K562 (cell line): ENCODE measurements at regions not wholly inside any gene's neighbourhood (a gene's known extent, or its start where the extent isn't known, plus 50 kb on each side); places are given as distances from the start of the nearest gene placed in this dataset.

Experiments used
- ATAC-seq: fragments of 200-7000 bp; cut with Tn5 transposase; 3 replicates; pipeline ENCODE4 v1.9.1; 2020; ENCODE audit warnings: moderate library complexity
- BruUV-seq: library from RNA; stranded (reverse); fragments of 400-500 nt; replicated peaks from 2 replicates; lab custom pipeline; 2021; lab: Mats Ljungman, UMichigan
- CTCF ChIA-PET: fragments of 300-600 bp; formaldehyde crosslinking; extraction: SDS; loops from one replicate; lab custom pipeline; 2021; ENCODE audit warnings: low intra/inter-chr PET ratio; lab: Yijun Ruan, JAX
- POLR2A ChIA-PET: fragments of 300-600, 350-650 bp; sonication (Branson Sonifier 250); formaldehyde crosslinking; extraction: SDS; loops from one replicate; lab custom pipeline; 2021; ENCODE audit warnings: antibody characterized with exemption, inconsistent platforms; lab: Yijun Ruan, JAX
- DNase-seq, 4 experiments: peaks; one replicate each; pipeline versions ENCODE4 v3.0.0 to v3.0.0-alpha.2; 2011 to 2018; ENCODE audit warnings: low spot score in 3 of 4, mixed read lengths in 3 of 4; ENCODE audit errors: extremely low read depth in 1 of 4
- FAIRE-seq: peaks from 2 replicates; lab custom pipeline; 2011; peaks lifted over from hg19 to GRCh38; lab: Jason Lieb, UNC
- H2AFZ ChIP-seq: 2 replicates; pipeline ENCODE4 v1.6.0; 2011; ENCODE audit warnings: low read depth, low read length, control low read depth, inconsistent platforms
- H3K27ac ChIP-seq: fragments of 200-600 bp; 3 replicates; pipeline ENCODE4 v1.8.0; 2011; ENCODE audit warnings: low read depth, mild to moderate bottlenecking, control low read depth, inconsistent platforms, low read length, moderate library complexity, mixed read lengths; ENCODE audit errors: extremely low read depth
- H3K27me3 ChIP-seq, 2 experiments: fragments of 300-600 bp in 1 of 2; 2 replicates in 1 of 2; 3 replicates in 1 of 2; pipeline versions ENCODE4 v1.6.0 to v1.8.0; 2011; ENCODE audit warnings: inconsistent platforms in 2 of 2, low read length in 2 of 2, mild to moderate bottlenecking in 1 of 2, mixed read lengths in 1 of 2, moderate library complexity in 1 of 2; ENCODE audit not compliant: control insufficient read depth in 2 of 2, insufficient read depth in 2 of 2
- H3K36me3 ChIP-seq: fragments of 300-600 bp; 3 replicates; pipeline ENCODE4 v1.8.0; 2011; ENCODE audit warnings: mild to moderate bottlenecking, low read length, inconsistent platforms; ENCODE audit not compliant: control insufficient read depth, insufficient read depth
- H3K4me1 ChIP-seq, 2 experiments: fragments of 200-600 bp in 1 of 2; replicated peaks in 1 of 2; 2 replicates in 1 of 2; 3 replicates in 1 of 2; pipeline versions ENCODE4 v1.5.1 to v1.8.0; 2011; ENCODE audit warnings: inconsistent platforms in 2 of 2, low read length in 2 of 2, mild to moderate bottlenecking in 1 of 2, mixed read lengths in 1 of 2, moderate library complexity in 1 of 2; ENCODE audit not compliant: control insufficient read depth in 2 of 2, insufficient read depth in 2 of 2
- H3K4me2 ChIP-seq: 2 replicates; pipeline ENCODE4 v1.6.1; 2011; ENCODE audit warnings: low read length, control low read depth, inconsistent platforms, mixed read lengths; ENCODE audit not compliant: insufficient read depth
- H3K4me3 ChIP-seq: fragments of 200-600 bp; sonication (generic), shearing (Covaris generic); 2 replicates; pipeline ENCODE4 v1.5.1; 2016; ENCODE audit warnings: control low read depth, inconsistent platforms
- H3K79me2 ChIP-seq: fragments of 200-600 bp; 3 replicates; pipeline ENCODE4 v1.8.0; 2011; ENCODE audit warnings: low read length, inconsistent platforms; ENCODE audit not compliant: control insufficient read depth, insufficient read depth
- H3K9ac ChIP-seq, 2 experiments: 2 replicates each; pipeline versions ENCODE4 v1.6.0 to v1.6.1; 2011; ENCODE audit warnings: low read depth in 2 of 2, low read length in 2 of 2, control low read depth in 1 of 2, inconsistent platforms in 1 of 2, mild to moderate bottlenecking in 1 of 2, mixed read lengths in 1 of 2; ENCODE audit not compliant: insufficient read depth in 1 of 2
- H3K9me1 ChIP-seq: one replicate; pipeline ENCODE4 v1.6.0; 2011; ENCODE audit warnings: inconsistent platforms, mild to moderate bottlenecking, low read length, moderate library complexity; ENCODE audit not compliant: control insufficient read depth, insufficient read depth
- H3K9me3 ChIP-seq: replicated peaks from 2 replicates; pipeline ENCODE4 v1.5.1; 2011; ENCODE audit warnings: low read depth, low read length, inconsistent platforms; ENCODE audit not compliant: control insufficient read depth, insufficient read depth
- H4K20me1 ChIP-seq: replicated peaks from 2 replicates; pipeline ENCODE4 v1.6.1; 2011; ENCODE audit warnings: low read length, inconsistent platforms, mixed read lengths; ENCODE audit not compliant: control insufficient read depth, insufficient read depth
- DMBX1 ChIP-seq: fragments of 250-450 bp; sonication (Bioruptor Pico); IDR thresholded peaks from 2 replicates; pipeline ENCODE4 v1.8.0; 2022; ENCODE audit warnings: inconsistent platforms, mild to moderate bottlenecking, moderate library complexity, borderline replicate concordance
- HCFC1 ChIP-seq: IDR thresholded peaks from 2 replicates; pipeline ENCODE4 v1.6.1; 2012; ENCODE audit warnings: low read depth, low read length, improper control_type of control experiment
- LCOR ChIP-seq: sonication (generic); formaldehyde crosslinking; IDR thresholded peaks from 2 replicates; pipeline ENCODE4 v1.8.0; 2022; ENCODE audit warnings: mild to moderate bottlenecking, missing genetic modification reagents
- MCM3 ChIP-seq: fragments of 450-650 bp; IDR thresholded peaks from 2 replicates; pipeline ENCODE4 v1.6.1; 2016
- PHF21A ChIP-seq: fragments of 450-650 bp; IDR thresholded peaks from 2 replicates; pipeline ENCODE4 v1.6.1; 2017; ENCODE audit warnings: low read depth, borderline replicate concordance
- RFX5 ChIP-seq: IDR thresholded peaks from 2 replicates; pipeline ENCODE4 v1.6.1; 2011; ENCODE audit warnings: low read depth, mild to moderate bottlenecking, improper control_type of control experiment, low read length
- SOX6 ChIP-seq: fragments of 450-650 bp; IDR thresholded peaks from 2 replicates; pipeline ENCODE4 v1.6.1; 2014; ENCODE audit warnings: mild to moderate bottlenecking
- XRCC5 ChIP-seq: fragments of 200-400 bp; formaldehyde crosslinking; IDR thresholded peaks from 2 replicates; pipeline ENCODE4 v1.6.1; 2017; ENCODE audit warnings: low read depth, mild to moderate bottlenecking, low read length
- ZBTB17 ChIP-seq: fragments of 450-650 bp; formaldehyde crosslinking; IDR thresholded peaks from 2 replicates; pipeline ENCODE4 v1.4.0; 2020; ENCODE audit warnings: mild to moderate bottlenecking
- ZFP36 ChIP-seq: fragments of 150-350 bp; IDR thresholded peaks from 2 replicates; pipeline ENCODE4 v1.6.1; 2018; ENCODE audit warnings: low read length, low read depth; ENCODE audit not compliant: partially characterized antibody
- ZNF282 ChIP-seq: sonication (generic); formaldehyde crosslinking; IDR thresholded peaks from 2 replicates; pipeline ENCODE4 v1.8.1; 2023; ENCODE audit warnings: missing genetic modification reagents
- ZNF57 ChIP-seq: fragments of 450-650 bp; formaldehyde crosslinking; IDR thresholded peaks from 2 replicates; pipeline ENCODE4 v1.4.0; 2020; ENCODE audit warnings: mild to moderate bottlenecking, moderate library complexity
- ZNF766 ChIP-seq: fragments of 200-800 bp; sonication (Bioruptor generic); conservative IDR thresholded peaks from 2 replicates; pipeline ENCODE4 v1.6.1; 2016; ENCODE audit warnings: missing genetic modification characterization, missing compliant biosample characterization
- WGBS: fragments of 100-300 bp; shearing (Covaris generic); methylation state at CpG from one replicate; pipeline ENCODE4 v1.1.6; 2016; ENCODE audit warnings: low coverage, mixed read lengths; ENCODE audit not compliant: insufficient coverage; ENCODE audit errors: missing lambda C conversion rate; 5-methylcytosine and 5-hydroxymethylcytosine counted together
- in situ Hi-C: fragments of 300-500 bp; cut with MboI; formaldehyde crosslinking; loops from 4 replicates; pipeline ENCODE4 v1.15.0; 2018; ENCODE audit warnings: inconsistent platforms, mixed read lengths
- intact Hi-C: fragments of 100-400 bp; cut with micrococcal nuclease; formaldehyde crosslinking; loops from 2 replicates; pipeline ENCODE4 v1.14.2; 2022
- TF ChIP-seq, protein P1 (sequence below): fragments of 250-450 bp; sonication (Bioruptor Pico); IDR thresholded peaks from 2 replicates; pipeline ENCODE4 v1.5.1; 2021; ENCODE audit warnings: mild to moderate bottlenecking
- TF ChIP-seq, protein P2 (sequence below): fragments of 250-450 bp; sonication (Bioruptor Pico); IDR thresholded peaks from 2 replicates; pipeline ENCODE4 v1.6.1; 2021; ENCODE audit warnings: mild to moderate bottlenecking
- TF ChIP-seq, protein P3 (sequence below): fragments of 450-650 bp; IDR thresholded peaks from 2 replicates; pipeline ENCODE4 v1.6.1; 2016
- TF ChIP-seq, protein P4 (sequence below): fragments of 450-650 bp; conservative IDR thresholded peaks from 2 replicates; pipeline ENCODE4 v1.6.1; 2016; ENCODE audit warnings: missing genetic modification characterization, low read depth, mild to moderate bottlenecking, missing compliant biosample characterization, moderate library complexity
- TF ChIP-seq, protein P5 (sequence below): sonication (generic); formaldehyde crosslinking; IDR thresholded peaks from 2 replicates; pipeline ENCODE4 v1.8.0; 2022; ENCODE audit warnings: missing genetic modification reagents, mild to moderate bottlenecking, borderline replicate concordance

DNA sequence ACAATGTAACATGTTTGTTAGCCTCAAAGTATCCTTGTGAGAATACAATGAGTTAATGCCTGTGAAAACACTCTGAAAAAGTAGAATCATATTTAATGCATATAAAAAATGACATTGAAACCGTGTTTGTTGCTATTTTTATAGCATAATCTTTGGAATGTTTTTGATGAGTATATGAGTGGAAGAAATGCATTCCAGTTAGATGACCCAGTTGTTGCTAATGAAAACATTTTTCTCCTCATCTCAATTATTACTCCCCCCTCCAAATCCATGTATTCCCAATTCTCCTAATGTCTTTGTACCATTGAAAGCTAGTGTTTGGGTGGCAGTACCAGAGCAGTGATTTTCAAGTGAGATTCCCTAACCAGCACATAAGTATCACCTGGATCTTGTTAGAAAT, 67.1 kb upstream of the DSEL start (continued):
- TF ChIP-seq LCOR (CRISPR knock-in tag): no peak
- no peak for TF ChIP-seq ZNF57 (CRISPR knock-in tag)
- TF ChIP-seq DMBX1: no peak
- TF ChIP-seq RFX5: no peak
- TF ChIP-seq, protein P1, sequence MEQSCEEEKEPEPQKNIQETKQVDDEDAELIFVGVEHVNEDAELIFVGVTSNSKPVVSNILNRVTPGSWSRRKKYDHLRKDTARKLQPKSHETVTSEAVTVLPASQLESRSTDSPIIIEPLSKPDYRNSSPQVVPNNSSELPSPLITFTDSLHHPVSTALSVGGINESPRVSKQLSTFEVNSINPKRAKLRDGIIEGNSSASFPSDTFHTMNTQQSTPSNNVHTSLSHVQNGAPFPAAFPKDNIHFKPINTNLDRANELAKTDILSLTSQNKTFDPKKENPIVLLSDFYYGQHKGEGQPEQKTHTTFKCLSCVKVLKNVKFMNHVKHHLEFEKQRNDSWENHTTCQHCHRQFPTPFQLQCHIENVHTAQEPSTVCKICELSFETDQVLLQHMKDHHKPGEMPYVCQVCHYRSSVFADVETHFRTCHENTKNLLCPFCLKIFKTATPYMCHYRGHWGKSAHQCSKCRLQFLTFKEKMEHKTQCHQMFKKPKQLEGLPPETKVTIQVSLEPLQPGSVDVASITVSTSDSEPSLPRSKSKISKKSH: no peak
- TF ChIP-seq ZBTB17 (CRISPR knock-in tag): no peak
- no peak for TF ChIP-seq XRCC5
- no peak for TF ChIP-seq ZFP36
- TF ChIP-seq, all 486 proteins: peak for 0

DNA sequence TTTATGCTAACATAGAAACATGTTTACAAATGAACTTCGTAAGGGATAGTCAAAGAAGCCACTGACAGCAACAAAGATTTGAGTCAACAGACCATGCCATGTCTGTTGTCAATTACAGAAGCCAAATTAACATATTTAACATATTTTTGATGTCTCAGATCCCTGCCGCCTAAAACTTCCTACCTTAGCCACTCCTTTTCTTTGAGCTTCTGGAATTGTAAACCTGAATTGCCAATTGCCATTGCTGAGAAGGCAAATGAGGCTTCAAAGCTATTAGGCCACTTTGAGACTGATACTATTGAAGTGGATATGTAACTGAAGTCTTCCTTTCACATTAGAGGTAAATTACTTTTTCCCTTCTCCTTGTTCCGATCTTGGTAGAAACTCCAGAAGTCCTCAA, 66.0 kb upstream of the DSEL start:
- ChIA-PET CTCF (no interaction called here), POLR2A (no interaction called here)
- ATAC-seq (no peak), FAIRE-seq (no peak), DNase-seq (no peak)
- no TSS peak for BruUV-seq
- Histone ChIP-seq H4K20me1 (no peaks in the 10 kb centered on the region), H3K79me2 (no peaks in the 10 kb centered on the region), H2AFZ (no peak overlapping the region), H3K4me3 (no peak overlapping the region), H3K27ac (no peak overlapping the region), H3K9ac (no peak overlapping the region), H3K36me3 (no peaks in the 10 kb centered on the region), H3K9me1 (no peaks in the 10 kb centered on the region), H3K9me3 (no peaks in the 10 kb centered on the region), H3K4me2 (no peak overlapping the region), H3K27me3 (no peaks in the 10 kb centered on the region), H3K4me1 (no peaks in the 10 kb centered on the region)
- in situ Hi-C loops: no loop called here
- WGBS: 0% methylated on average over 3 of the region's 3 CpGs
- intact Hi-C loops: no loop called here
- TF ChIP-seq ZNF766 (CRISPR knock-in tag): no peak
- TF ChIP-seq, protein P2, sequence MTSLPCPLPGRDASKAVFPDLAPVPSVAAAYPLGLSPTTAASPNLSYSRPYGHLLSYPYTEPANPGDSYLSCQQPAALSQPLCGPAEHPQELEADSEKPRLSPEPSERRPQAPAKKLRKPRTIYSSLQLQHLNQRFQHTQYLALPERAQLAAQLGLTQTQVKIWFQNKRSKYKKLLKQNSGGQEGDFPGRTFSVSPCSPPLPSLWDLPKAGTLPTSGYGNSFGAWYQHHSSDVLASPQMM: no peak
- TF ChIP-seq MCM3: no peak
- no peak for TF ChIP-seq HCFC1
- TF ChIP-seq ZNF282 (CRISPR knock-in tag): no peak
- TF ChIP-seq PHF21A: no peak
- TF ChIP-seq, protein P3, sequence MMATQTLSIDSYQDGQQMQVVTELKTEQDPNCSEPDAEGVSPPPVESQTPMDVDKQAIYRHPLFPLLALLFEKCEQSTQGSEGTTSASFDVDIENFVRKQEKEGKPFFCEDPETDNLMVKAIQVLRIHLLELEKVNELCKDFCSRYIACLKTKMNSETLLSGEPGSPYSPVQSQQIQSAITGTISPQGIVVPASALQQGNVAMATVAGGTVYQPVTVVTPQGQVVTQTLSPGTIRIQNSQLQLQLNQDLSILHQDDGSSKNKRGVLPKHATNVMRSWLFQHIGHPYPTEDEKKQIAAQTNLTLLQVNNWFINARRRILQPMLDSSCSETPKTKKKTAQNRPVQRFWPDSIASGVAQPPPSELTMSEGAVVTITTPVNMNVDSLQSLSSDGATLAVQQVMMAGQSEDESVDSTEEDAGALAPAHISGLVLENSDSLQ: no peak
- TF ChIP-seq, protein P4, sequence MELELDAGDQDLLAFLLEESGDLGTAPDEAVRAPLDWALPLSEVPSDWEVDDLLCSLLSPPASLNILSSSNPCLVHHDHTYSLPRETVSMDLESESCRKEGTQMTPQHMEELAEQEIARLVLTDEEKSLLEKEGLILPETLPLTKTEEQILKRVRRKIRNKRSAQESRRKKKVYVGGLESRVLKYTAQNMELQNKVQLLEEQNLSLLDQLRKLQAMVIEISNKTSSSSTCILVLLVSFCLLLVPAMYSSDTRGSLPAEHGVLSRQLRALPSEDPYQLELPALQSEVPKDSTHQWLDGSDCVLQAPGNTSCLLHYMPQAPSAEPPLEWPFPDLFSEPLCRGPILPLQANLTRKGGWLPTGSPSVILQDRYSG (tag): no peak
- no peak for TF ChIP-seq SOX6
- TF ChIP-seq, protein P5, sequence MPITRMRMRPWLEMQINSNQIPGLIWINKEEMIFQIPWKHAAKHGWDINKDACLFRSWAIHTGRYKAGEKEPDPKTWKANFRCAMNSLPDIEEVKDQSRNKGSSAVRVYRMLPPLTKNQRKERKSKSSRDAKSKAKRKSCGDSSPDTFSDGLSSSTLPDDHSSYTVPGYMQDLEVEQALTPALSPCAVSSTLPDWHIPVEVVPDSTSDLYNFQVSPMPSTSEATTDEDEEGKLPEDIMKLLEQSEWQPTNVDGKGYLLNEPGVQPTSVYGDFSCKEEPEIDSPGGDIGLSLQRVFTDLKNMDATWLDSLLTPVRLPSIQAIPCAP (CRISPR knock-in tag): no peak
